ENCODE measurements at regions not wholly inside any gene's neighbourhood (a gene's known extent, or its start where the extent isn't known, plus 50 kb on each side); places are given as distances from the start of the nearest gene placed in this dataset.

DNA sequence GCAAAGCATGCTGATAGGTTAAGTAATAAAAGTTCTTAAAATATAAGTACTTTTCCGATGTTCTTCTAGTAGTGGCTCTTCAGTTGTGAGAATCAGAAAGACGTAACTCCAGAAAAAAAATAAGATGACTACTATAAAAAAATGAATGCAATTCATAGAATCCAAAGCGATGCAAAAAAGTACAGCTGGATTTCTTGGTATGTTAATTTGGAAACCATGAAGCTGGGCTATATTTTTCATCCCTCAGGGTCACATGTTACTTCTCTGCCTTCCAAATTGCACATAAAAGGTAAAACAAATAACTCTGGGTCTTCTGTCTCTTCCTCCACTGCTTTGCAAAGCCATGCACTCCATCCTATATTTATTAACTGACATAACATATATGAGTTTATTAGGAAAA, 843.9 kb upstream of the DPPA4 start (continued):
- no peak for TF ChIP-seq ZNF778 (CRISPR knock-in tag; IDR thresholded peaks at IDR 0.05)

- TF ChIP-seq ZNF277 (CRISPR knock-in tag; IDR thresholded peaks at IDR 0.05; ENCODE audit: borderline replicate concordance), result no peak
- H3K9me1 ChIP-seq (ENCODE audit: control insufficient read depth, insufficient read depth, low read length), result no peaks in the 10 kb centered on the region
These were observed 847.2 kb upstream of the DPPA4 start for GRCh38 chr3:110184536-110184935.

GRCh38 chr3:110193074-110193473, 855.7 kb upstream of the DPPA4 start:
- Histone ChIP-seq H3K9me1 (ENCODE audit: control insufficient read depth, insufficient read depth, low read length) (no peaks in the 10 kb centered on the region), H3K79me2 (ENCODE audit: control insufficient read depth, insufficient read depth, low read length) (no peaks in the 10 kb centered on the region), H3K4me1 (replicated peaks in 1 of 2; ENCODE audit: control insufficient read depth in 2 of 2, insufficient read depth in 2 of 2, low read length in 2 of 2) (no peaks in the 10 kb centered on the region), H3K36me3 (ENCODE audit: control insufficient read depth, insufficient read depth, low read length) (no peaks in the 10 kb centered on the region), H4K20me1 (replicated peaks; ENCODE audit: control insufficient read depth, insufficient read depth, low read length) (no peaks in the 10 kb centered on the region), H3K27ac (ENCODE audit: extremely low read depth, low read depth, low read length) (no peak overlapping the region), H3K9ac (ENCODE audit: insufficient read depth in 1 of 2, low read depth in 2 of 2, low read length in 2 of 2) (no peak overlapping the region), H3K27me3 (ENCODE audit: control insufficient read depth in 2 of 2, insufficient read depth in 2 of 2, low read length in 2 of 2) (no peaks in the 10 kb centered on the region), H2AFZ (ENCODE audit: low read depth, low read length) (no peak overlapping the region), H3K4me3 (no peak overlapping the region), H3K4me2 (ENCODE audit: insufficient read depth, low read length) (no peak overlapping the region), H3K9me3 (replicated peaks; ENCODE audit: control insufficient read depth, insufficient read depth, low read depth, low read length) (no peaks in the 10 kb centered on the region)
- TF ChIP-seq FOXJ2 (tag; IDR thresholded peaks at IDR 0.05), result no peak
- TF ChIP-seq PTTG1 (tag; IDR thresholded peaks at IDR 0.05; ENCODE audit: low read depth), result no peak
- TF ChIP-seq MCM2 (IDR thresholded peaks at IDR 0.05; ENCODE audit: low read depth), result no peak
- no peak for TF ChIP-seq NBN (IDR thresholded peaks at IDR 0.05; ENCODE audit: low read depth)
- intact Hi-C loops (cut with micrococcal nuclease) (no loop called here), in situ Hi-C loops (cut with MboI) (no loop called here)
- no peak for FAIRE-seq
- no TSS peak for BruUV-seq (replicated peaks)
- no peak for ATAC-seq
- no peak for DNase-seq (ENCODE audit: extremely low read depth in 1 of 4, low spot score in 3 of 4)
- 0% methylated on average over 2 of the region's 2 CpGs for WGBS (ENCODE audit: insufficient coverage, low coverage, missing lambda C conversion rate)
- CTCF ChIA-PET (ENCODE audit: low intra/inter-chr PET ratio), result no interaction called here
- POLR2A ChIA-PET, result no interaction called here

More at GRCh38 chr3:110184536-110184935, 847.2 kb upstream of the DPPA4 start:
- BruUV-seq (replicated peaks), result no TSS peak
- WGBS (ENCODE audit: insufficient coverage, low coverage, missing lambda C conversion rate), result 0% methylated on average over 1 of the region's 1 CpG
- ATAC-seq, result no peak
- Histone ChIP-seq H2AFZ (ENCODE audit: low read depth, low read length) (no peak overlapping the region), H3K36me3 (ENCODE audit: control insufficient read depth, insufficient read depth, low read length) (no peaks in the 10 kb centered on the region), H3K4me3 (no peak overlapping the region), H3K4me2 (ENCODE audit: insufficient read depth, low read length) (no peak overlapping the region), H4K20me1 (replicated peaks; ENCODE audit: control insufficient read depth, insufficient read depth, low read length) (no peaks in the 10 kb centered on the region), H3K9ac (ENCODE audit: insufficient read depth in 1 of 2, low read depth in 2 of 2, low read length in 2 of 2) (no peak overlapping the region), H3K79me2 (ENCODE audit: control insufficient read depth, insufficient read depth, low read length) (no peaks in the 10 kb centered on the region), H3K4me1 (replicated peaks in 1 of 2; ENCODE audit: control insufficient read depth in 2 of 2, insufficient read depth in 2 of 2, low read length in 2 of 2) (no peaks in the 10 kb centered on the region), H3K27ac (ENCODE audit: extremely low read depth, low read depth, low read length) (no peak overlapping the region), H3K9me3 (replicated peaks; ENCODE audit: control insufficient read depth, insufficient read depth, low read depth, low read length) (no peaks in the 10 kb centered on the region), H3K27me3 (ENCODE audit: control insufficient read depth in 2 of 2, insufficient read depth in 2 of 2, low read length in 2 of 2) (no peaks in the 10 kb centered on the region)
- FAIRE-seq, result no peak
- intact Hi-C loops (cut with micrococcal nuclease), result no loop called here
- ChIA-PET CTCF (ENCODE audit: low intra/inter-chr PET ratio) (no interaction called here), POLR2A (no interaction called here)
- no peak for DNase-seq (ENCODE audit: extremely low read depth in 1 of 4, low spot score in 3 of 4)
- in situ Hi-C loops (cut with MboI), result no loop called here

Measured in K562 (cell line).